Neural cell (in vitro differentiated cells): ENCODE measurements at regions not wholly inside any gene's neighbourhood (a gene's known extent, or its start where the extent isn't known, plus 50 kb on each side); places are given as distances from the start of the nearest gene placed in this dataset.

Experiments used
- H2AFZ ChIP-seq: fragments of 200-600, 300-800 bp; sonication (generic), shearing (Covaris generic); 2 replicates; pipeline ENCODE4 v1.6.0; 2014; ENCODE audit warnings: low read depth, mild to moderate bottlenecking, antibody characterized with exemption, low read length, moderate library complexity
- H3F3A ChIP-seq: fragments of 200-600 bp; shearing (Covaris generic); 2 replicates; pipeline ENCODE4 v1.6.1; 2016; ENCODE audit warnings: mild to moderate bottlenecking, moderate library complexity, mixed read lengths, antibody characterized with exemption, low read length; ENCODE audit not compliant: insufficient read depth, poor library complexity, severe bottlenecking
- H3K27ac ChIP-seq: fragments of 200-600, 300-800 bp; sonication (generic), shearing (Covaris generic); 2 replicates; pipeline ENCODE4 v1.5.1; 2014; ENCODE audit warnings: mild to moderate bottlenecking, low read length, moderate library complexity
- H3K27me3 ChIP-seq: fragments of 300-800, 200-600 bp; sonication (generic), shearing (Covaris generic); 2 replicates; pipeline ENCODE4 v1.6.0; 2014; ENCODE audit warnings: mild to moderate bottlenecking, low read depth, low read length, moderate library complexity; ENCODE audit not compliant: insufficient read depth
- H3K36me3 ChIP-seq: fragments of 300-800, 200-600 bp; sonication (generic), shearing (Covaris generic); 2 replicates; pipeline ENCODE4 v1.5.1; 2014; ENCODE audit warnings: mild to moderate bottlenecking, antibody characterized with exemption, low read length, moderate library complexity; ENCODE audit not compliant: insufficient read depth
- H3K4me2 ChIP-seq: fragments of 300-800, 200-600 bp; sonication (generic), shearing (Covaris generic); 2 replicates; pipeline ENCODE4 v1.6.0; 2014; ENCODE audit warnings: mild to moderate bottlenecking, low read length
- H3K4me3 ChIP-seq: fragments of 300-800, 200-600 bp; sonication (generic), shearing (Covaris generic); 2 replicates; pipeline ENCODE4 v1.5.1; 2014; ENCODE audit warnings: mild to moderate bottlenecking, low read length, moderate library complexity
- H3K79me2 ChIP-seq: fragments of 200-600 bp; shearing (Covaris generic); replicated peaks from 2 replicates; pipeline ENCODE4 v1.6.0; 2014; ENCODE audit warnings: mild to moderate bottlenecking, low read length, moderate library complexity; ENCODE audit not compliant: insufficient read depth
- H3K9ac ChIP-seq: fragments of 300-800, 200-600 bp; sonication (generic), shearing (Covaris generic); 2 replicates; pipeline ENCODE4 v1.6.1; 2016; ENCODE audit warnings: mild to moderate bottlenecking, low read length, mixed read lengths
- H3K9me2 ChIP-seq: fragments of 200-600 bp; shearing (Covaris generic); 2 replicates; pipeline ENCODE4 v1.6.1; 2016; ENCODE audit warnings: mild to moderate bottlenecking, low read length, mixed read lengths; ENCODE audit not compliant: insufficient read depth
- H3K9me3 ChIP-seq: fragments of 200-600, 300-800 bp; sonication (generic), shearing (Covaris generic); 2 replicates; pipeline ENCODE4 v1.6.1; 2016; ENCODE audit warnings: mild to moderate bottlenecking, mixed run types, low read length, moderate library complexity, mixed read lengths
- H4K20me1 ChIP-seq: fragments of 200-600 bp; shearing (Covaris generic); 2 replicates; pipeline ENCODE4 v1.6.1; 2016; ENCODE audit warnings: mild to moderate bottlenecking, mixed run types; ENCODE audit not compliant: insufficient read depth
- CTCF ChIP-seq: fragments of 450-650 bp; IDR thresholded peaks from 2 replicates; pipeline ENCODE4 v1.5.1; 2014; ENCODE audit warnings: antibody characterized with exemption, mild to moderate bottlenecking, moderate library complexity; ENCODE audit not compliant: poor library complexity, severe bottlenecking
- EP300 ChIP-seq: fragments of 450-650 bp; conservative IDR thresholded peaks from 2 replicates; pipeline ENCODE4 v1.6.1; 2014; ENCODE audit warnings: antibody characterized with exemption, mild to moderate bottlenecking, moderate library complexity; ENCODE audit not compliant: poor library complexity, severe bottlenecking
- EZH2 ChIP-seq: fragments of 200-600, 300-800 bp; shearing (Covaris generic), sonication (generic); IDR thresholded peaks from 2 replicates; pipeline ENCODE4 v1.6.1; 2014; ENCODE audit warnings: antibody characterized with exemption, low read length, borderline replicate concordance, mild to moderate bottlenecking; ENCODE audit not compliant: insufficient read depth, poor library complexity, severe bottlenecking
- POLR2AphosphoS5 ChIP-seq: IDR thresholded peaks from 2 replicates; pipeline ENCODE4 v1.6.1; 2012
- SMC3 ChIP-seq: fragments of 450-650 bp; conservative IDR thresholded peaks from 2 replicates; pipeline ENCODE4 v1.6.1; 2014; ENCODE audit warnings: antibody characterized with exemption, mild to moderate bottlenecking, moderate library complexity; ENCODE audit not compliant: poor library complexity
- TAF1 ChIP-seq: IDR thresholded peaks from 2 replicates; pipeline ENCODE4 v1.6.1; 2012; ENCODE audit warnings: low read depth

- Histone ChIP-seq H3K9ac (no peak overlapping the region), H3K9me2 (no peaks in the 10 kb centered on the region)
These were observed 402.6 kb upstream of the SULF2 start for GRCh38 chr20:48187851-48188250.

GRCh38 chr20:48186915-48187314, 401.6 kb upstream of the SULF2 start:
- Histone ChIP-seq H4K20me1 (no peaks in the 10 kb centered on the region), H3K79me2 (no peaks in the 10 kb centered on the region), H3K36me3 (no peaks in the 10 kb centered on the region), H3K27me3 (no peaks in the 10 kb centered on the region), H3K9me3 (peaks cover 3% of the 10 kb centered on the region), H3K9ac (no peak overlapping the region), H3F3A (no peaks in the 10 kb centered on the region), H3K4me3 (no peak overlapping the region), H3K4me2 (no peak overlapping the region), H3K27ac (no peak overlapping the region), H2AFZ (no peak overlapping the region), H3K9me2 (no peaks in the 10 kb centered on the region)
- TF ChIP-seq POLR2AphosphoS5 = no peak

More at GRCh38 chr20:48187851-48188250, 402.6 kb upstream of the SULF2 start:
- H3K27ac ChIP-seq = no peak overlapping the region
- no peaks in the 10 kb centered on the region for H4K20me1 ChIP-seq
- H3K36me3 ChIP-seq = no peaks in the 10 kb centered on the region
- no peaks in the 10 kb centered on the region for H3F3A ChIP-seq
- TF ChIP-seq TAF1 (no peak), EZH2 (no peak), EP300 (no peak)
- no peak overlapping the region for H3K4me2 ChIP-seq
- no peaks in the 10 kb centered on the region for H3K27me3 ChIP-seq
- H3K9me3 ChIP-seq = peaks cover 3% of the 10 kb centered on the region
- no peak overlapping the region for H2AFZ ChIP-seq
- no peaks in the 10 kb centered on the region for H3K79me2 ChIP-seq
- no peak overlapping the region for H3K4me3 ChIP-seq

- H3F3A ChIP-seq = no peaks in the 10 kb centered on the region
- H4K20me1 ChIP-seq = no peaks in the 10 kb centered on the region
- H3K79me2 ChIP-seq = no peaks in the 10 kb centered on the region
- TF ChIP-seq EP300 = no peak
- H3K9me3 ChIP-seq = peaks cover 3% of the 10 kb centered on the region
- H3K27me3 ChIP-seq = no peaks in the 10 kb centered on the region
- H3K4me2 ChIP-seq = no peak overlapping the region
- H3K27ac ChIP-seq = no peak overlapping the region
- no peaks in the 10 kb centered on the region for H3K36me3 ChIP-seq
- no peaks in the 10 kb centered on the region for H3K9me2 ChIP-seq
- no peak overlapping the region for H3K4me3 ChIP-seq
- no peak overlapping the region for H3K9ac ChIP-seq
- no peak overlapping the region for H2AFZ ChIP-seq
These were observed 401.2 kb upstream of the SULF2 start for GRCh38 chr20:48186447-48186846.

- H3K27me3 ChIP-seq = no peaks in the 10 kb centered on the region
- H4K20me1 ChIP-seq = no peaks in the 10 kb centered on the region
- H3K9me3 ChIP-seq = peaks cover 3% of the 10 kb centered on the region
- no peaks in the 10 kb centered on the region for H3K79me2 ChIP-seq
- no peak for TF ChIP-seq SMC3
- no peak overlapping the region for H3K4me3 ChIP-seq
- H3K9ac ChIP-seq = no peak overlapping the region
- no peak overlapping the region for H3K4me2 ChIP-seq
- no peak overlapping the region for H3K27ac ChIP-seq
- no peaks in the 10 kb centered on the region for H3K9me2 ChIP-seq
- no peak overlapping the region for H2AFZ ChIP-seq
- H3F3A ChIP-seq = no peaks in the 10 kb centered on the region
- H3K36me3 ChIP-seq = no peaks in the 10 kb centered on the region
These were observed 398.9 kb upstream of the SULF2 start for GRCh38 chr20:48184229-48184628.

GRCh38 chr20:48181261-48181935, 396.1 kb upstream of the SULF2 start:
- TF ChIP-seq EP300 = no peak
- TF ChIP-seq CTCF = no peak
- no peaks in the 10 kb centered on the region for H3K9me2 ChIP-seq
- H4K20me1 ChIP-seq = no peaks in the 10 kb centered on the region
- no peak overlapping the region for H3K9ac ChIP-seq
- H2AFZ ChIP-seq = no peak overlapping the region
- no peaks in the 10 kb centered on the region for H3K9me3 ChIP-seq
- no peak overlapping the region for H3K4me2 ChIP-seq
- H3K79me2 ChIP-seq = no peaks in the 10 kb centered on the region
- H3K27ac ChIP-seq = no peak overlapping the region
- no peaks in the 10 kb centered on the region for H3K27me3 ChIP-seq
- H3K36me3 ChIP-seq = no peaks in the 10 kb centered on the region
- no peaks in the 10 kb centered on the region for H3F3A ChIP-seq
- no peak overlapping the region for H3K4me3 ChIP-seq
